Gastroesophageal sphincter (tissue), 4 donors: ENCODE measurements at regions not wholly inside any gene's neighbourhood (a gene's known extent, or its start where the extent isn't known, plus 50 kb on each side); places are given as distances from the start of the nearest gene placed in this dataset.
A peak's percentile ranks its signal among the peaks of the same experiment; 100 is the strongest.

ENCODE experiments used
- ATAC-seq: fragments of 150-250 bp; one replicate; pipeline ENCODE4 v1.9.1; 2016; ENCODE audit warnings: mild to moderate bottlenecking, moderate library complexity
- H3K27ac ChIP-seq, 4 donors: fragments of 200-600 bp; sonication (generic) in 3 of 4; 1 replicate in 3 of 4; 2 replicates in 1 of 4; pipeline ENCODE4 v1.5.1; 2016 to 2019
- H3K27me3 ChIP-seq: fragments of 200-600 bp; sonication (generic); one replicate; pipeline ENCODE4 v1.5.1; 2019
- H3K36me3 ChIP-seq, 2 donors: fragments of 200-600 bp; sonication (generic); one replicate each; pipeline ENCODE4 v1.5.1; 2019; ENCODE audit warnings: control low read depth in 1 of 2
- H3K4me1 ChIP-seq, 3 donors: fragments of 200-600 bp; sonication (generic); 1 replicate in 2 of 3; 2 replicates in 1 of 3; pipeline ENCODE4 v1.5.1; 2016 to 2019; ENCODE audit warnings: control low read depth in 2 of 3
- H3K4me3 ChIP-seq, 2 donors: fragments of 200-600 bp; sonication (generic); one replicate each; pipeline ENCODE4 v1.5.1; 2019; ENCODE audit warnings: mild to moderate bottlenecking in 1 of 2, moderate library complexity in 1 of 2
- H3K9me3 ChIP-seq, 3 donors: fragments of 200-600 bp; sonication (generic); one replicate each; pipeline ENCODE4 v1.5.1; 2017 to 2019; ENCODE audit warnings: control low read depth in 2 of 3
- EP300 ChIP-seq: sonication (generic); formaldehyde crosslinking; IDR thresholded peaks from one replicate; pipeline ENCODE4 v1.6.1; 2017; ENCODE audit warnings: antibody characterized with exemption, mild to moderate bottlenecking
- POLR2A ChIP-seq, 2 donors: fragments of 450-650 bp; IDR thresholded peaks; one replicate each; pipeline ENCODE4 v1.6.1; 2017; ENCODE audit warnings: antibody characterized with exemption in 2 of 2, mild to moderate bottlenecking in 2 of 2, moderate library complexity in 1 of 2
- POLR2AphosphoS5 ChIP-seq: sonication (generic); formaldehyde crosslinking; IDR thresholded peaks from one replicate; pipeline ENCODE4 v1.6.1; 2017; ENCODE audit warnings: antibody characterized with exemption
- WGBS, 2 donors: methylation state at CpG; one replicate each; pipeline ENCODE4 v1.1.5; 2018; ENCODE audit warnings: low coverage in 1 of 2; 5-methylcytosine and 5-hydroxymethylcytosine counted together
- TF ChIP-seq, protein P1 (sequence below), 4 experiments: fragments of 200-600 bp in 2 of 4; fragments of 450-650 bp in 2 of 4; sonication (generic) in 1 of 4; IDR thresholded peaks; one replicate each; pipeline ENCODE4 v1.5.1; 2017 to 2019; ENCODE audit warnings: antibody characterized with exemption in 4 of 4, mild to moderate bottlenecking in 2 of 4, moderate library complexity in 2 of 4

GRCh38 chr2:2621855-2622254 is 290.8 kb upstream of the MYT1L start:
- H3K36me3 ChIP-seq, result no peaks in the 10 kb centered on the region
- no peak overlapping the region for H3K27ac ChIP-seq
- no peaks in the 10 kb centered on the region for H3K4me1 ChIP-seq
- H3K27me3 ChIP-seq, result no peaks in the 10 kb centered on the region
- peak; percentile 31 for ATAC-seq
- H3K4me3 ChIP-seq, result no peak overlapping the region
- H3K9me3 ChIP-seq, result no peaks in the 10 kb centered on the region
- TF ChIP-seq EP300, result no peak
- TF ChIP-seq, protein P1, sequence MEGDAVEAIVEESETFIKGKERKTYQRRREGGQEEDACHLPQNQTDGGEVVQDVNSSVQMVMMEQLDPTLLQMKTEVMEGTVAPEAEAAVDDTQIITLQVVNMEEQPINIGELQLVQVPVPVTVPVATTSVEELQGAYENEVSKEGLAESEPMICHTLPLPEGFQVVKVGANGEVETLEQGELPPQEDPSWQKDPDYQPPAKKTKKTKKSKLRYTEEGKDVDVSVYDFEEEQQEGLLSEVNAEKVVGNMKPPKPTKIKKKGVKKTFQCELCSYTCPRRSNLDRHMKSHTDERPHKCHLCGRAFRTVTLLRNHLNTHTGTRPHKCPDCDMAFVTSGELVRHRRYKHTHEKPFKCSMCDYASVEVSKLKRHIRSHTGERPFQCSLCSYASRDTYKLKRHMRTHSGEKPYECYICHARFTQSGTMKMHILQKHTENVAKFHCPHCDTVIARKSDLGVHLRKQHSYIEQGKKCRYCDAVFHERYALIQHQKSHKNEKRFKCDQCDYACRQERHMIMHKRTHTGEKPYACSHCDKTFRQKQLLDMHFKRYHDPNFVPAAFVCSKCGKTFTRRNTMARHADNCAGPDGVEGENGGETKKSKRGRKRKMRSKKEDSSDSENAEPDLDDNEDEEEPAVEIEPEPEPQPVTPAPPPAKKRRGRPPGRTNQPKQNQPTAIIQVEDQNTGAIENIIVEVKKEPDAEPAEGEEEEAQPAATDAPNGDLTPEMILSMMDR (IDR thresholded peaks at IDR 0.05), result no peak
- TF ChIP-seq POLR2AphosphoS5, result no peak
- no peak for TF ChIP-seq POLR2A (IDR thresholded peaks at IDR 0.05)
- WGBS, 2 donors, result 84 to 100% methylated on average over 2 to 6 of the region's 8 CpGs

DNA sequence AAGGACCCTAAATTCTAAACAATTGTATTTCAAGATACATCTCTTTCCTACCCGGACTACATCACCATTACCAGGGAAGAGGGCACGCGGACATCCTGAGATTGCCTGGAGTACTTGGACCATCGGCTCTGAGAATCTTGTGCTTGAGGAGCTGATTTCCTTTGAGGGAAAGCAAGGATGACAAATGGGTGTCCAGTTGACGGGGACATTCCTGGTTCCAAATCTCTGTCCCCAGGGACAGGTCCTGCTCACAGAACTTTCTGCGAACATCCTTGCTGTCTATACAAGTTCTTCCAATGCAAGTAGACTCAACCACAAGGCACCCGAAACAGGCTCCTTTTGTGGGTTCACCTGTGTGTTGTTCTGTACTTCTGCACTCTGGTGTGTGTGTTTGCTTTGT is 289.5 kb upstream of the MYT1L start:
- no peak for ATAC-seq
- Histone ChIP-seq H3K9me3 (no peaks in the 10 kb centered on the region), H3K36me3 (no peaks in the 10 kb centered on the region), H3K4me1 (no peaks in the 10 kb centered on the region), H3K27ac (no peak overlapping the region), H3K27me3 (no peaks in the 10 kb centered on the region), H3K4me3 (no peak overlapping the region)
- 46 to 68% methylated on average over 4 to 5 of the region's 7 CpGs for WGBS, 2 donors
- TF ChIP-seq POLR2A (IDR thresholded peaks at IDR 0.05) (no peak), POLR2AphosphoS5 (no peak), EP300 (no peak)

- ATAC-seq, result no peak
- no peaks in the 10 kb centered on the region for H3K36me3 ChIP-seq
- H3K4me3 ChIP-seq, result no peak overlapping the region
- no peaks in the 10 kb centered on the region for H3K4me1 ChIP-seq
- 80% methylated on average over 8 of the region's 8 CpGs; no CpG with 5 or more reads in 1 of the 2 donors for WGBS, 2 donors
- no peaks in the 10 kb centered on the region for H3K27me3 ChIP-seq
- no peak overlapping the region for H3K27ac ChIP-seq
- H3K9me3 ChIP-seq, result no peaks in the 10 kb centered on the region
- TF ChIP-seq EP300, result no peak
- TF ChIP-seq, protein P1 (IDR thresholded peaks at IDR 0.05), result no peak
- no peak for TF ChIP-seq POLR2AphosphoS5
- no peak for TF ChIP-seq POLR2A (IDR thresholded peaks at IDR 0.05)
Observed at GRCh38 chr2:2619995-2620394, 288.9 kb upstream of the MYT1L start.

- no peaks in the 10 kb centered on the region for H3K36me3 ChIP-seq
- H3K4me3 ChIP-seq, result no peak overlapping the region
- H3K27ac ChIP-seq, result no peak overlapping the region
- ATAC-seq, result no peak
- H3K27me3 ChIP-seq, result no peaks in the 10 kb centered on the region
- H3K4me1 ChIP-seq, result peaks cover 0 to 9% (median 0%) of the 10 kb centered on the region in 3 donors
- H3K9me3 ChIP-seq, result no peaks in the 10 kb centered on the region
- TF ChIP-seq POLR2A (IDR thresholded peaks at IDR 0.05), result no peak
- TF ChIP-seq POLR2AphosphoS5, result no peak
- 36 to 40% methylated on average over 1 to 3 of the region's 9 CpGs for whole genome bisulfite sequencing, 2 donors
Observed at GRCh38 chr2:2614452-2614851, 283.4 kb upstream of the MYT1L start.

DNA sequence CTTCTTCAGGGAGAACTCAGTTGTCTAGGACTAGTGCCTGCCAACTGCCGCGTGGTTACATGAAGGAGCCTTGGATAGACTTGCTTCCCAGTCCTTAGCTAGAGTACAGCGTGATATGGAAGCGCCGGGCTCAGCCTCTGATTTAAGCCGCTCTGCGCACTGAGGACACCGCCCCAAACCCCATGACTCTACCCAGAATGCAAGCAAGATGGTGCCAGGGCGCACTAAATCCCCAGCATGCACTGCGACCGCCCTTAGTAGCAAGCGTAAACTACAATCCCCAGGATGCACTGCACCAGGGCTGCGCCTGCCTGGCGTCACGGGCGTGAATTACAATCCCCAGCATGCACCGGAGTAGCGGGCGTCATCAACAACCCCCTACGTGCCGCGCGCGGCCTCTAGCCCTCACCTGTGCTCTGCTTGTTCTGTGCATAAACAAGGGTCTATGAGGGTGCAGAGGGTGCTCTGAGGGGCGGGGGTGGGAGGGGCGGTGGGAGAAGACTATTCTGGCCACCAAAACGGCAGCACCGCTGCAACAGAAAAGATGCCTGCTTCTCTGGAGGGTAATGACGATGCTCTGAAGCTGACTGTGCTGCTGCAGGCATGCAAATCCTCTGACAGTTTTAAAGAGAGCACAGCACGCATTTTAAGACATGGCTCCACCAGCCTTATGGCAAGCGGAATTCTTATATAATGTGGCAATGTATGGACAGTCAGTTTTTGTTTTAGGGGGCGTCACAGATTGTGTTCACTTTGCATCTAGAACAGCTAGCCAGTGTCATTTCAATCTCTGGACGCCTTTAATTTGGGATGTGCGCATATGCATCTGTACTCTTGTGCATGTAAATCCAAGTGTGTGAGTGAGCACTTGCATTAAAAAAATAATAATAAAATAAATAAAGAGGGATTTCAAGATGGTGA is 282.5 kb upstream of the MYT1L start:
- peak overlapping the region; percentile 32 to 51 for H3K4me3 ChIP-seq
- H3K4me1 ChIP-seq, result peaks cover 0 to 9% (median 0%) of the 10 kb centered on the region in 3 donors
- TF ChIP-seq POLR2AphosphoS5, result peak; percentile 54
- TF ChIP-seq EP300, result no peak
- TF ChIP-seq, protein P1 (IDR thresholded peaks at IDR 0.05), result peak in 2 of 4 experiments; percentile 14 to 37
- peak overlapping the region in 3 of 4 donors; percentile 69 to 76 (median 72) for H3K27ac ChIP-seq
- WGBS, 2 donors, result 14 to 23% methylated on average over 5 to 6 of the region's 34 CpGs
- H3K36me3 ChIP-seq, result no peaks in the 10 kb centered on the region
- no peaks in the 10 kb centered on the region for H3K9me3 ChIP-seq
- H3K27me3 ChIP-seq, result no peaks in the 10 kb centered on the region
- ATAC-seq, result peak; percentile 100

DNA sequence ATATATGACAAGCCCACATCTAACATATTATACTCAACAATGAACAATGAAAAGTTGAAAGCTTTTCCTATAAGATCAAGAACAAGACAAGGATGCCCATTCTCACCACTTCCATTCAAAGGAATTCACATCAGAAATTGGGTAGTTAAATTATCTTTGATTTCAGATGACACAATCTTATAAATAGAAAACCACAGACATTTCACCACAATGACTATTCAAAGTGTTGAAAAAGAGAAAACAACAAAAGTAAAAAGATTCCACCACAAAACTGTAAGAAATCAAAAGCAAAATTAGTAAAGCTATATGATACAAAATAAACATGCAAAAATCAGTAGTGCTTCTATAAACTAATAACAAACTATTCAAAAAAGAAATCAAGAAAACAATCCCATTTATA is 279.7 kb upstream of the MYT1L start:
- no peaks in the 10 kb centered on the region for H3K9me3 ChIP-seq
- no peaks in the 10 kb centered on the region for H3K27me3 ChIP-seq
- no peak overlapping the region for H3K4me3 ChIP-seq
- no peak for ATAC-seq
- H3K4me1 ChIP-seq, result peaks cover 0 to 9% (median 0%) of the 10 kb centered on the region in 3 donors
- no peak for TF ChIP-seq POLR2AphosphoS5
- TF ChIP-seq, protein P1 (IDR thresholded peaks at IDR 0.05), result no peak
- TF ChIP-seq POLR2A (IDR thresholded peaks at IDR 0.05), result no peak
- no peak for TF ChIP-seq EP300
- H3K27ac ChIP-seq, result no peak overlapping the region
- no peaks in the 10 kb centered on the region for H3K36me3 ChIP-seq
